HUDEP-2 (cell line): ENCODE measurements at regions not wholly inside any gene's neighbourhood (a gene's known extent, or its start where the extent isn't known, plus 50 kb on each side); places are given as distances from the start of the nearest gene placed in this dataset.

ENCODE experiments used
- DNase-seq, 76 experiments: peaks; one replicate each; lab custom pipeline; 2025; ENCODE audit not compliant: unreplicated experiment in 76 of 76; lab: John Stamatoyannopoulos, UW

DNA sequence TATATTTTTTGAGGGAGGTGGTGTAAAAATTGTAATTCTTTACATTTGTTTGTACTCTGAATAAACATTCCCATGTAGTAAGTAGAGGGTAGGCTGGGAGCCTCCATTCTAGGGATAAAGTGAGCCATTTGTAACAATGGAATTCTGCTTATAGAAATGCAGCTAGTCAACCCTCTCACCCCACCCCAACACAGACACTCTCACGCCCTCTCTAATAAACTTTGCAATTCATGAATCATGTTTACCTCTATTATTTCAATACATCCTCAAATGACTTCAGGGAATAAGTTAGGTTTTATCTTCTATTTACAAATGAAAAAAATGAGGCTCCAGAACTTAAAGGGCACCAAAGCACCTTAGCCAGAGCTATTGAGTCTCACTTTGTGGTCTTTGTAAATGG is 56.5 kb upstream of the PDZRN3 start:
- DNase-seq = no peak

DNA sequence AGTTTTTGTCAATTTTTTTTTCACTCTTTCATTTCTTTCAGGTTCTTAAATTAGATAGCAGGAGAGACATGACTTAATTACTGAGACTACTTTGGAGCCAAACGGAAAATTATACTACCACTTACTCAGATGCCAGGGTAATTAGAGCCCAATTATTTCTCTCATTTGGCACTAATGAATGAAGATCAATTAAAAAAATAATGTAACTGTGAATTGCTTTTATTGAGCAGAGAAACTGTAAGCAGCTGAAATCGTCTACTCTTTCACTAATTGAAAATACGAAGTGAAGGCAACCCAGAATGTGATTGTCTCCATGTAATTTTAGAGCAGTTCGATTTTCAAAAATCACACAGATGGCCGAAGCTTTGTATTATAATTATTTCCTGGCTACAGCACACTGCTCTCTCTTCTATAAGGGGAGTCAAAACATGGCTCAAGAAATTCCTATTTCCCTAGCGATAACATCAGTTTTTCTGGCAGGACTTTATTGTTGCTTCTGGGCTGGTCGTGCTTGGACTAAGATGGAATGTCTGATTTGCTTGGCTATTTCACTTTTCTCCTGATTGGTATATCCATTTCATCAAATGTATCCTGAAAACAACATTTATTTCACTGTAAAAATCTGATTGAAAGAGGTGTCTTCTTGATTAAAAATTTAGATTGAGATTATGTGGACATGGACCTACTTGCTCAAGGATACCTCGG is 55.8 kb upstream of the PDZRN3 start:
- no peak for DNase-seq

DNA sequence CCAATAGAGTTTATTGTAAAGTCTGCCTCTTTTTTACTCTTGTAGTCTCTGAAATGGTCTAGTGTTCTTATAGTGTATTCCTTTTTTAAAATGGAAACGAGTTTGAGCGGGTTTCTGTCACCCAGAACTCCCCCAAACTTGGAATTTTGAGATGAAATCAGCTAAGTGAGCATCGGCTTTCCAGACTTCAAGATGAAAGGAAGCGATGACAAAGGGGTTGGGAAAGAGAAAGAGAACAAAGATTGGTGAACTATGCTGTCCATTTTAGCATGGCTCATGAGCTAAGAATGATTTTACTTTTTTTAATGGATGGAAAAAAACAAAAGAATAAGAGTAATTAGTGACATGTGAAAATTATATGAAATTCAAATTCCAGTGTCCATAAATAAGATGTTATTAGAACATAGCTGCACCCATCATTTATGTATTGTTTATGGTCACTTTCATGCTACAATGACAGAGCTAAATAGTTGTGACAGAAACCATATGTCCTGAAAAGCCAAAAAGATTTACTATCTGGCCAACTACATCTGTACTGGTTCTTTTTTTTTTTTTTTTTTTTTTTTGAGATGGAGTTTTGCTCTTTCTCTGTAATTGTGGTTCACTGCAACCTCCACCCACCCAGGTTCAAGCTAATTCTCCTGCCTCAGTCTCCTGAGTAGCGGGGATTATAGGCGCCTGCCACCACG is 52.7 kb upstream of the PDZRN3 start:
- DNase-seq = no peak
